ENCODE measurements at regions not wholly inside any gene's neighbourhood (a gene's known extent, or its start where the extent isn't known, plus 50 kb on each side); places are given as distances from the start of the nearest gene placed in this dataset.
A peak's percentile ranks its signal among the peaks of the same experiment; 100 is the strongest.

- Histone ChIP-seq H3K4me2 (ENCODE audit: extremely low read depth, insufficient read depth, low read length) (no peak overlapping the region), H3K27ac (ENCODE audit: insufficient read depth, low read length) (no peak overlapping the region), H3K79me2 (ENCODE audit: control insufficient read depth, insufficient read depth, low read length) (no peaks in the 10 kb centered on the region), H3K4me1 (ENCODE audit: control insufficient read depth, extremely low read depth, insufficient read depth, low read length) (no peaks in the 10 kb centered on the region), H4K20me1 (ENCODE audit: control insufficient read depth, extremely low read depth, insufficient read depth, low read length) (no peaks in the 10 kb centered on the region), H3K9me3 (ENCODE audit: control insufficient read depth, insufficient read depth, low read depth, low read length) (no peaks in the 10 kb centered on the region), H3K36me3 (ENCODE audit: control insufficient read depth, insufficient read depth, low read length) (no peaks in the 10 kb centered on the region), H3K4me3 (replicated peaks in 1 of 4; ENCODE audit: control extremely low read depth in 1 of 4, insufficient read depth in 1 of 4, low read depth in 3 of 4, low read length in 4 of 4) (no peak overlapping the region), H3K9ac (ENCODE audit: insufficient read depth, low read length) (no peak overlapping the region), H2AFZ (ENCODE audit: low read length) (no peak overlapping the region), H3K27me3 (ENCODE audit: control insufficient read depth, insufficient read depth, low read length) (no peaks in the 10 kb centered on the region)
- DNase-seq (ENCODE audit: low read depth in 2 of 2), result peak; percentile 3 to 50
- no peak for TF ChIP-seq EZH2 (IDR thresholded peaks at IDR 0.05; ENCODE audit: low read length, missing control alignments)
- TF ChIP-seq CTCF (conservative IDR thresholded peaks at IDR 0.05 in 1 of 2, IDR thresholded peaks at IDR 0.05 in 1 of 2; ENCODE audit: low read depth in 1 of 2, low read length in 2 of 2), result no peak
Measured at GRCh38 chr14:38882533-38882932, 220.5 kb downstream of the SEC23A start.

- H3K79me2 ChIP-seq (ENCODE audit: control insufficient read depth, insufficient read depth, low read length), result no peaks in the 10 kb centered on the region
- no peaks in the 10 kb centered on the region for H3K36me3 ChIP-seq (ENCODE audit: control insufficient read depth, insufficient read depth, low read length)
- H3K4me2 ChIP-seq (ENCODE audit: extremely low read depth, insufficient read depth, low read length), result no peak overlapping the region
- no peaks in the 10 kb centered on the region for H3K27me3 ChIP-seq (ENCODE audit: control insufficient read depth, insufficient read depth, low read length)
- H3K9me3 ChIP-seq (ENCODE audit: control insufficient read depth, insufficient read depth, low read depth, low read length), result no peaks in the 10 kb centered on the region
- no peaks in the 10 kb centered on the region for H4K20me1 ChIP-seq (ENCODE audit: control insufficient read depth, extremely low read depth, insufficient read depth, low read length)
- peak in 1 of 2 donors; percentile 36 for DNase-seq (ENCODE audit: low read depth in 2 of 2)
- H3K4me1 ChIP-seq (ENCODE audit: control insufficient read depth, extremely low read depth, insufficient read depth, low read length), result no peaks in the 10 kb centered on the region
- no peak overlapping the region for H3K9ac ChIP-seq (ENCODE audit: insufficient read depth, low read length)
- TF ChIP-seq CTCF (conservative IDR thresholded peaks at IDR 0.05 in 1 of 2, IDR thresholded peaks at IDR 0.05 in 1 of 2; ENCODE audit: low read depth in 1 of 2, low read length in 2 of 2) (no peak), EZH2 (IDR thresholded peaks at IDR 0.05; ENCODE audit: low read length, missing control alignments) (no peak)
- no peak overlapping the region for H3K4me3 ChIP-seq (replicated peaks in 1 of 4; ENCODE audit: control extremely low read depth in 1 of 4, insufficient read depth in 1 of 4, low read depth in 3 of 4, low read length in 4 of 4)
- H2AFZ ChIP-seq (ENCODE audit: low read length), result no peak overlapping the region
- no peak overlapping the region for H3K27ac ChIP-seq (ENCODE audit: insufficient read depth, low read length)
Measured at GRCh38 chr14:38880643-38881524, 222.2 kb downstream of the SEC23A start.

- H3K36me3 ChIP-seq (ENCODE audit: control insufficient read depth, insufficient read depth, low read length), result no peaks in the 10 kb centered on the region
- no peak overlapping the region for H3K9ac ChIP-seq (ENCODE audit: insufficient read depth, low read length)
- H3K4me1 ChIP-seq (ENCODE audit: control insufficient read depth, extremely low read depth, insufficient read depth, low read length), result no peaks in the 10 kb centered on the region
- H3K4me2 ChIP-seq (ENCODE audit: extremely low read depth, insufficient read depth, low read length), result no peak overlapping the region
- no peak overlapping the region for H3K27ac ChIP-seq (ENCODE audit: insufficient read depth, low read length)
- H2AFZ ChIP-seq (ENCODE audit: low read length), result no peak overlapping the region
- no peak for TF ChIP-seq EZH2 (IDR thresholded peaks at IDR 0.05; ENCODE audit: low read length, missing control alignments)
- no peak for TF ChIP-seq CTCF (conservative IDR thresholded peaks at IDR 0.05 in 1 of 2, IDR thresholded peaks at IDR 0.05 in 1 of 2; ENCODE audit: low read depth in 1 of 2, low read length in 2 of 2)
- no peak for DNase-seq (ENCODE audit: low read depth in 2 of 2)
- no peaks in the 10 kb centered on the region for H3K27me3 ChIP-seq (ENCODE audit: control insufficient read depth, insufficient read depth, low read length)
- H4K20me1 ChIP-seq (ENCODE audit: control insufficient read depth, extremely low read depth, insufficient read depth, low read length), result no peaks in the 10 kb centered on the region
- H3K9me3 ChIP-seq (ENCODE audit: control insufficient read depth, insufficient read depth, low read depth, low read length), result no peaks in the 10 kb centered on the region
- H3K4me3 ChIP-seq (replicated peaks in 1 of 4; ENCODE audit: control extremely low read depth in 1 of 4, insufficient read depth in 1 of 4, low read depth in 3 of 4, low read length in 4 of 4), result no peak overlapping the region
- no peaks in the 10 kb centered on the region for H3K79me2 ChIP-seq (ENCODE audit: control insufficient read depth, insufficient read depth, low read length)
Measured at GRCh38 chr14:38877744-38878388, 225.2 kb downstream of the SEC23A start.

Measured in fibroblast of lung (primary cell).